ENCODE measurements at regions not wholly inside any gene's neighbourhood (a gene's known extent, or its start where the extent isn't known, plus 50 kb on each side); places are given as distances from the start of the nearest gene placed in this dataset.

GRCh38 chr16:9275377-9275776 is 183.9 kb downstream of the HAPSTR1 start:
- TF ChIP-seq MAX (CRISPR knock-in tag; IDR thresholded peaks at IDR 0.05) (no peak), ZNF263 (CRISPR knock-in tag; IDR thresholded peaks at IDR 0.05; ENCODE audit: low read depth) (no peak), USF2 (CRISPR knock-in tag; IDR thresholded peaks at IDR 0.05) (no peak), CTCF (IDR thresholded peaks at IDR 0.05) (no peak), IRF2 (CRISPR knock-in tag; IDR thresholded peaks at IDR 0.05; ENCODE audit: borderline replicate concordance, low read depth) (no peak), JUN (CRISPR knock-in tag; IDR thresholded peaks at IDR 0.05) (no peak), SMAD3 (CRISPR knock-in tag; IDR thresholded peaks at IDR 0.05; ENCODE audit: borderline replicate concordance) (no peak), ESRRA (CRISPR knock-in tag; IDR thresholded peaks at IDR 0.05; ENCODE audit: borderline replicate concordance) (no peak), USF1 (CRISPR knock-in tag; IDR thresholded peaks at IDR 0.05) (no peak)

Measured in WTC11 (cell line).